Activated CD4-positive, alpha-beta T cell treated with anti-CD3 and anti-CD28 coated beads, Interleukin-2, amount 10 ng/mL, durations not matched to agents 24 days and 14 days (primary cell): ENCODE measurements at regions not wholly inside any gene's neighbourhood (a gene's known extent, or its start where the extent isn't known, plus 50 kb on each side); places are given as distances from the start of the nearest gene placed in this dataset.

Experiments
- DNase-seq: peaks from one replicate; pipeline ENCODE4 v3.0.0; 2022
- H3K27ac Mint-ChIP-seq: one replicate; pipeline ENCODE4 v1.8.0; 2022; ENCODE audit warnings: mild to moderate bottlenecking, mixed read lengths
- H3K27me3 Mint-ChIP-seq: one replicate; pipeline ENCODE4 v1.8.0; 2022; ENCODE audit warnings: mixed read lengths
- H3K36me3 Mint-ChIP-seq: one replicate; pipeline ENCODE4 v1.8.0; 2022; ENCODE audit warnings: low read depth, mild to moderate bottlenecking, mixed read lengths
- H3K4me1 Mint-ChIP-seq: one replicate; pipeline ENCODE4 v1.8.0; 2021; ENCODE audit warnings: mixed read lengths
- H3K4me3 Mint-ChIP-seq: one replicate; pipeline ENCODE4 v1.8.0; 2022; ENCODE audit warnings: mild to moderate bottlenecking, moderate library complexity, mixed read lengths
- H3K9me3 Mint-ChIP-seq: one replicate; pipeline ENCODE4 v1.8.0; 2021; ENCODE audit warnings: mixed read lengths
- intact Hi-C: fragments of 100-400 bp; cut with micrococcal nuclease; formaldehyde crosslinking; loops from one replicate; pipeline ENCODE4 v1.15.1; 2023

GRCh38 chr1:68378296-68379084, 71.3 kb downstream of the RPE65 start:
- no peaks in the 10 kb centered on the region for H3K27me3 Mint-ChIP-seq
- no peak overlapping the region for H3K27ac Mint-ChIP-seq
- H3K36me3 Mint-ChIP-seq, result no peaks in the 10 kb centered on the region

GRCh38 chr1:68377098-68377497, 72.7 kb downstream of the RPE65 start:
- H3K36me3 Mint-ChIP-seq, result no peaks in the 10 kb centered on the region
- intact Hi-C loops, result no loop called here
- no peaks in the 10 kb centered on the region for H3K4me1 Mint-ChIP-seq
- H3K9me3 Mint-ChIP-seq, result no peaks in the 10 kb centered on the region
- DNase-seq, result no peak
- H3K27ac Mint-ChIP-seq, result no peak overlapping the region
- H3K4me3 Mint-ChIP-seq, result no peak overlapping the region
- H3K27me3 Mint-ChIP-seq, result no peaks in the 10 kb centered on the region

More at GRCh38 chr1:68378296-68379084, 71.3 kb downstream of the RPE65 start:
- H3K9me3 Mint-ChIP-seq, result no peaks in the 10 kb centered on the region
- no peak overlapping the region for H3K4me3 Mint-ChIP-seq
- intact Hi-C loops, result no loop called here
- no peaks in the 10 kb centered on the region for H3K4me1 Mint-ChIP-seq
- no peak for DNase-seq

GRCh38 chr1:68376441-68376840, 73.3 kb downstream of the RPE65 start:
- Mint-ChIP-seq H3K9me3 (no peaks in the 10 kb centered on the region), H3K27me3 (no peaks in the 10 kb centered on the region), H3K4me1 (no peaks in the 10 kb centered on the region), H3K36me3 (no peaks in the 10 kb centered on the region), H3K4me3 (no peak overlapping the region), H3K27ac (no peak overlapping the region)
- intact Hi-C loops, result no loop called here
- DNase-seq, result no peak

GRCh38 chr1:68375919-68376318, 73.8 kb downstream of the RPE65 start:
- no peak overlapping the region for H3K4me3 Mint-ChIP-seq
- no peaks in the 10 kb centered on the region for H3K36me3 Mint-ChIP-seq
- intact Hi-C loops, result no loop called here
- no peaks in the 10 kb centered on the region for H3K4me1 Mint-ChIP-seq
- H3K27ac Mint-ChIP-seq, result no peak overlapping the region
- no peaks in the 10 kb centered on the region for H3K9me3 Mint-ChIP-seq
- no peak for DNase-seq
- H3K27me3 Mint-ChIP-seq, result no peaks in the 10 kb centered on the region

GRCh38 chr1:68373173-68373572, 76.6 kb downstream of the RPE65 start:
- intact Hi-C loops, result no loop called here
- Mint-ChIP-seq H3K36me3 (no peaks in the 10 kb centered on the region), H3K27me3 (no peaks in the 10 kb centered on the region), H3K9me3 (no peaks in the 10 kb centered on the region), H3K27ac (no peak overlapping the region), H3K4me1 (no peaks in the 10 kb centered on the region), H3K4me3 (no peak overlapping the region)
- no peak for DNase-seq

GRCh38 chr1:68372487-68372886, 77.3 kb downstream of the RPE65 start:
- no peak for DNase-seq
- H3K36me3 Mint-ChIP-seq, result no peaks in the 10 kb centered on the region
- intact Hi-C loops, result no loop called here
- H3K9me3 Mint-ChIP-seq, result no peaks in the 10 kb centered on the region
- H3K27me3 Mint-ChIP-seq, result no peaks in the 10 kb centered on the region
- H3K4me1 Mint-ChIP-seq, result no peaks in the 10 kb centered on the region
- H3K4me3 Mint-ChIP-seq, result no peak overlapping the region
- H3K27ac Mint-ChIP-seq, result no peak overlapping the region

- H3K9me3 Mint-ChIP-seq, result no peaks in the 10 kb centered on the region
- H3K4me3 Mint-ChIP-seq, result no peak overlapping the region
- DNase-seq, result no peak
- H3K4me1 Mint-ChIP-seq, result no peaks in the 10 kb centered on the region
- H3K27me3 Mint-ChIP-seq, result no peaks in the 10 kb centered on the region
- H3K36me3 Mint-ChIP-seq, result no peaks in the 10 kb centered on the region
- intact Hi-C loops, result no loop called here
- no peak overlapping the region for H3K27ac Mint-ChIP-seq
Measured at GRCh38 chr1:68370101-68370915, 79.4 kb downstream of the RPE65 start.

- H3K36me3 Mint-ChIP-seq, result no peaks in the 10 kb centered on the region
- H3K4me1 Mint-ChIP-seq, result no peaks in the 10 kb centered on the region
- intact Hi-C loops, result no loop called here
- H3K4me3 Mint-ChIP-seq, result no peak overlapping the region
- DNase-seq, result no peak
- H3K9me3 Mint-ChIP-seq, result no peaks in the 10 kb centered on the region
- peaks cover 3% of the 10 kb centered on the region for H3K27me3 Mint-ChIP-seq
- H3K27ac Mint-ChIP-seq, result no peak overlapping the region
Measured at GRCh38 chr1:68366572-68366971, 83.2 kb downstream of the RPE65 start.

- intact Hi-C loops, result no loop called here
- Mint-ChIP-seq H3K9me3 (no peaks in the 10 kb centered on the region), H3K36me3 (no peaks in the 10 kb centered on the region), H3K27ac (no peak overlapping the region), H3K4me1 (no peaks in the 10 kb centered on the region), H3K27me3 (peaks cover 3% of the 10 kb centered on the region), H3K4me3 (no peak overlapping the region)
- DNase-seq, result no peak
Measured at GRCh38 chr1:68365709-68366382, 83.9 kb downstream of the RPE65 start.

GRCh38 chr1:68363339-68363738, 86.4 kb downstream of the RPE65 start:
- intact Hi-C loops, result no loop called here
- no peak for DNase-seq
- Mint-ChIP-seq H3K36me3 (no peaks in the 10 kb centered on the region), H3K27me3 (peaks cover 3% of the 10 kb centered on the region), H3K4me1 (no peaks in the 10 kb centered on the region), H3K9me3 (no peaks in the 10 kb centered on the region), H3K4me3 (no peak overlapping the region), H3K27ac (no peak overlapping the region)

- H3K4me1 Mint-ChIP-seq, result no peaks in the 10 kb centered on the region
- DNase-seq, result no peak
- H3K27ac Mint-ChIP-seq, result no peak overlapping the region
- no peaks in the 10 kb centered on the region for H3K36me3 Mint-ChIP-seq
- intact Hi-C loops, result no loop called here
- no peaks in the 10 kb centered on the region for H3K9me3 Mint-ChIP-seq
- peaks cover 3% of the 10 kb centered on the region for H3K27me3 Mint-ChIP-seq
- H3K4me3 Mint-ChIP-seq, result no peak overlapping the region
Measured at GRCh38 chr1:68361346-68361910, 88.3 kb downstream of the RPE65 start.

GRCh38 chr1:68359045-68359444, 90.7 kb downstream of the RPE65 start:
- Mint-ChIP-seq H3K27me3 (peaks cover 3% of the 10 kb centered on the region), H3K4me1 (no peaks in the 10 kb centered on the region), H3K4me3 (no peak overlapping the region), H3K9me3 (no peaks in the 10 kb centered on the region), H3K27ac (no peak overlapping the region), H3K36me3 (no peaks in the 10 kb centered on the region)
- no peak for DNase-seq
- intact Hi-C loops, result no loop called here

- Mint-ChIP-seq H3K4me1 (no peaks in the 10 kb centered on the region), H3K36me3 (no peaks in the 10 kb centered on the region), H3K27ac (no peak overlapping the region), H3K4me3 (no peak overlapping the region), H3K9me3 (no peaks in the 10 kb centered on the region), H3K27me3 (peaks cover under 1% of the 10 kb centered on the region)
- DNase-seq, result no peak
- intact Hi-C loops, result no loop called here
Measured at GRCh38 chr1:68358439-68358838, 91.3 kb downstream of the RPE65 start.

- peaks cover 2% of the 10 kb centered on the region for H3K27me3 Mint-ChIP-seq
- H3K9me3 Mint-ChIP-seq, result no peaks in the 10 kb centered on the region
- no peak overlapping the region for H3K4me3 Mint-ChIP-seq
- intact Hi-C loops, result no loop called here
- H3K27ac Mint-ChIP-seq, result no peak overlapping the region
- no peaks in the 10 kb centered on the region for H3K36me3 Mint-ChIP-seq
- no peak for DNase-seq
- H3K4me1 Mint-ChIP-seq, result no peaks in the 10 kb centered on the region
Measured at GRCh38 chr1:68355614-68356013, 94.1 kb downstream of the RPE65 start.
